Colonic mucosa (tissue), 4 donors: ENCODE measurements at regions not wholly inside any gene's neighbourhood (a gene's known extent, or its start where the extent isn't known, plus 50 kb on each side); places are given as distances from the start of the nearest gene placed in this dataset.
"Not testable (repeated sequence)": the region's sequence is repeated elsewhere in the genome, so short reads cannot be mapped to it uniquely, and the experiment has no call there.

Experiments
- DNase-seq: peaks from one replicate; pipeline ENCODE4 v3.0.0-alpha.2; 2020
- H3K27ac ChIP-seq: fragments of 200-600 bp; one replicate; pipeline ENCODE4 v1.8.0; 2021
- H3K27me3 ChIP-seq: fragments of 200-600 bp; one replicate; pipeline ENCODE4 v1.8.0; 2021
- H3K36me3 ChIP-seq: fragments of 200-600 bp; one replicate; pipeline ENCODE4 v1.8.0; 2021
- H3K4me1 ChIP-seq: fragments of 200-600 bp; one replicate; pipeline ENCODE4 v1.8.0; 2021; ENCODE audit warnings: mild to moderate bottlenecking
- H3K4me3 ChIP-seq: fragments of 200-600 bp; one replicate; pipeline ENCODE4 v1.8.0; 2021
- H3K9ac ChIP-seq, 2 donors: one replicate each; pipeline ENCODE4 v1.7.0; 2013; ENCODE audit warnings: control low read depth in 2 of 2, low read depth in 2 of 2, low read length in 2 of 2
- H3K9me3 ChIP-seq: fragments of 200-600 bp; one replicate; pipeline ENCODE4 v1.8.0; 2021
- intact Hi-C: fragments of 100-400 bp; cut with DNase I; formaldehyde crosslinking; loops from one replicate; pipeline ENCODE4 v1.14.1; 2022
- TF ChIP-seq, protein P1 (sequence below): fragments of 200-600 bp; IDR thresholded peaks from one replicate; pipeline ENCODE4 v1.8.0; 2022; ENCODE audit warnings: antibody characterized with exemption, mild to moderate bottlenecking
- donor health status: healthy.
- donor health status: DM: no; HTN: no; CAD: no.
- donor health status: DM: no; HTN: no; CAD: no.

DNA sequence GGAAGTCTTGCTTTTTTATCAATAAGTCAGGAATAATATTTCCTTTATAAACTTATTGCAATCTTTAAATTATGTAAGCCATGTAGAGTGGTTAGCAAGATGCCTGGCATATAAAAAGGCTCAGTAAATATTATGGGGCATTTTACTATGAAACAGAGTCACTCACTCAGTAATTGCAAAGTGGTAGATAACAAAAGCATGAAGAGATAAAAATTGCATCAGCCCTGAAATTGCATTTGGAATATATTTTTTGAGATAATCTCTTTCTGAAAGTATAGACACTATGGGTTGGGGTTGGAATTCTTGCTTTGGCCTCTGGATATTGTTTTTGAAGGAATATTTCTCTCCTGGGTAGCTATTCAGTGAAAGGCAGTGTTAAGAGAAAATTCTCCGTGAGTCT is 188.6 kb downstream of the JRKL start:
- TF ChIP-seq, protein P1, sequence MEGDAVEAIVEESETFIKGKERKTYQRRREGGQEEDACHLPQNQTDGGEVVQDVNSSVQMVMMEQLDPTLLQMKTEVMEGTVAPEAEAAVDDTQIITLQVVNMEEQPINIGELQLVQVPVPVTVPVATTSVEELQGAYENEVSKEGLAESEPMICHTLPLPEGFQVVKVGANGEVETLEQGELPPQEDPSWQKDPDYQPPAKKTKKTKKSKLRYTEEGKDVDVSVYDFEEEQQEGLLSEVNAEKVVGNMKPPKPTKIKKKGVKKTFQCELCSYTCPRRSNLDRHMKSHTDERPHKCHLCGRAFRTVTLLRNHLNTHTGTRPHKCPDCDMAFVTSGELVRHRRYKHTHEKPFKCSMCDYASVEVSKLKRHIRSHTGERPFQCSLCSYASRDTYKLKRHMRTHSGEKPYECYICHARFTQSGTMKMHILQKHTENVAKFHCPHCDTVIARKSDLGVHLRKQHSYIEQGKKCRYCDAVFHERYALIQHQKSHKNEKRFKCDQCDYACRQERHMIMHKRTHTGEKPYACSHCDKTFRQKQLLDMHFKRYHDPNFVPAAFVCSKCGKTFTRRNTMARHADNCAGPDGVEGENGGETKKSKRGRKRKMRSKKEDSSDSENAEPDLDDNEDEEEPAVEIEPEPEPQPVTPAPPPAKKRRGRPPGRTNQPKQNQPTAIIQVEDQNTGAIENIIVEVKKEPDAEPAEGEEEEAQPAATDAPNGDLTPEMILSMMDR, result no peak
- Histone ChIP-seq H3K9ac (no peak overlapping the region), H3K4me1 (no peaks in the 10 kb centered on the region), H3K9me3 (no peaks in the 10 kb centered on the region), H3K27ac (no peak overlapping the region), H3K36me3 (no peaks in the 10 kb centered on the region), H3K4me3 (no peak overlapping the region), H3K27me3 (no peaks in the 10 kb centered on the region)
- intact Hi-C loops, result no loop called here
- DNase-seq, result no peak

DNA sequence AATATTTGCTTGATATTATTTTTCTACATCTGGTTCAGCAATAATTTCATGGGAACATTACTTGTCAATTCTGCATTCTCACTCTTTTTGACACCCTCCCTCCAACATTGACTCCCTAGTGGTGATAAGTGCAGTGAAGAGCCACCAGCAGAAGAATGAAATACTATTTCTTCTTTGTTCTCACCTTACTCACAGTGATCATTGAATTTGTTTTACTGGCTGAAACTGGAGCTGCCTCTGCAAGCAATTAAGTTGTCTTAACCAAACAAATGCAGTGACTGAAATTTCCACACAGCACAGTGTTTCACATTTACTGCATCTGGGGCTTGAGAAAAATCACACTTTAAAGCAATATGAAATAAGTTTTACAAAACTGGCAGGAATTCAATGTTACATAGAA is 189.8 kb downstream of the JRKL start:
- no peaks in the 10 kb centered on the region for H3K36me3 ChIP-seq
- no peaks in the 10 kb centered on the region for H3K4me1 ChIP-seq
- DNase-seq, result no peak
- H3K4me3 ChIP-seq, result no peak overlapping the region
- no peak overlapping the region for H3K9ac ChIP-seq
- H3K27ac ChIP-seq, result no peak overlapping the region
- intact Hi-C loops, result no loop called here
- no peaks in the 10 kb centered on the region for H3K9me3 ChIP-seq
- TF ChIP-seq, protein P1, result no peak
- no peaks in the 10 kb centered on the region for H3K27me3 ChIP-seq

GRCh38 chr11:96580476-96581040 is 190.7 kb downstream of the JRKL start:
- no peaks in the 10 kb centered on the region for H3K9me3 ChIP-seq
- no peak overlapping the region for H3K9ac ChIP-seq
- intact Hi-C loops, result no loop called here
- H3K36me3 ChIP-seq, result no peaks in the 10 kb centered on the region
- no peak overlapping the region for H3K4me3 ChIP-seq
- DNase-seq, result no peak
- no peak overlapping the region for H3K27ac ChIP-seq
- TF ChIP-seq, protein P1, result no peak
- no peaks in the 10 kb centered on the region for H3K4me1 ChIP-seq
- H3K27me3 ChIP-seq, result no peaks in the 10 kb centered on the region

DNA sequence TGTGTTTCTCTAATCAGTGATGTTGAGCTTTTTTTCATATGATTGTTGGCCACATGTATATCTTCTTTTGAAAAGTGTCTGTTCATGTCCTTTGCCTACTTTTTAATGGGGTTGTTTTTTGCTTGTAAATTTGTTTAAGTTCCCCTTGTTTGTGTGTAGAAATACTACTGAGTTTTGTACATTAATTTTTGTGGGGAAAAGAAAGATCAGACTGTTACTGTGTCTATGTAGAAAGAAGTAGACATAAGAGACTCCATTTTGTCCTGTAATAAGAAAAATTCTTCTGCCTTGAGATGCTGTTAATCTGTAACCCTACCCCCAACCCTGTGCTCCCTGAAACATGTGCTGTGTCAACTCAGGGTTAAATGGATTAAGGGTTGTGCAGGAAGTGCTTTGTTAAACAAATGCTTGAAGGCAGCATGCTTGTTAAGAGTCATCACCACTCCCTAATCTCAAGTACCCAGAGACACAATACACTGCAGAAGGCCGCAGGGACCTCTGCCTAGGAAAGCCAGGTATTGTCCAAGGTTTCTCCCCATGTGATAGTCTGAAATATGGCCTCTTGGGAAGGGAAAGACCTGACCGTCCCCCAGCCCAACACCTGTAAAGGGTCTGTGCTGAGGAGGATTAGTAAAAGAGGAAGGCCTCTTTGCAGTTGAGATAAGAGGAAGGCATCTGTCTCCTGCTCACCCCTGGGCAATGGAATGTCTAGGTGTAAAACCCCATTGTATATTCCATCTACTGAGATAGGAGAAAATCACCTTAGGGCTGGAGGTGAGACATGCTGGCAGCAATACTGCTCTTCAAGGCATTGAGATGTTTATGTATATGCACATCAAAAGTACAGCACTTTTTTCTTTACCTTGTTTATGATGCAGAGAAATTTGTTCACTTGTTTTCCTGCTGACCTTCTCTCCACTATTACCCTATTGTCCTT is 196.4 kb downstream of the JRKL start:
- H3K4me3 ChIP-seq, H3K36me3 ChIP-seq, intact Hi-C loops, DNase-seq, H3K27me3 ChIP-seq, H3K27ac ChIP-seq, H3K9ac ChIP-seq, H3K9me3 ChIP-seq, H3K4me1 ChIP-seq: not testable (repeated sequence)

DNA sequence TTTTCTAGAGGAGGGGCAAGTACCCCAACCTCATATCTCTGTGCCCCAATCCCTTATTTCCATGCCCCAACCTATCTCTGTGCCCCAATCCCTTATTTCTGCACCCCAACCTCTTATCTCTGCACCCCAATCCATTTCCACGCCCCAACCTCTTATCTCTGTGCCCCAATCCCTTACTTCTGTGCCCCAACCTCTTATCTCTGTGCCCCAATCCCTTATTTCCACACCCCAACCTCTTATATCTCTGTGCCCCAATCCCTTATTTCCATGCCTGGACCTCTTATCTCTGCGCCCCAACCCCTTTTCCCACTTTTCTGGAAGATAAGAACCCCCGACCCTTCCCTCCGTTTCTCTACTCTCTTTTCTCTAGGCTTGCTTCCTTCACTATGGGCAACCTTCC is 199.0 kb downstream of the JRKL start:
- DNase-seq, H3K27ac ChIP-seq, H3K4me1 ChIP-seq, H3K9ac ChIP-seq, H3K4me3 ChIP-seq, H3K9me3 ChIP-seq, intact Hi-C loops, H3K27me3 ChIP-seq, H3K36me3 ChIP-seq: not testable (repeated sequence)

DNA sequence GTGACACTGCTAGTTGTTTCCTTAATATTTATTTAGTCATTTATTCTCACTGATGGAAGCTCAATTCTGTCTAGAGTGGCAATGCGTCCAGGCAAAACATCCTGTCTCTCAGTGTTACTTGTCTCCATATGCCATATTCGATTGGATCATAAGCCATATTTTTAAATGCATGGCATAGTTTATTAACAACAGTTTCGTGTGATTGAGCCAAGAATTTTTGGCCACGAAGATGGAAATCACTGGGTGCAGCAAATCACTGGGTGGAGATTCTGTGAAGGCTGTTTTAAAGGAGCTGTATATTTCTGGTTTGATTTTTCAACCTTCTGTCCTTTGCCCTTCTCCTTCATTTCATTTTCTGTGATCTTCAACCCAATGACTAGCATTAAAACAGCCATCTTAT is 205.2 kb downstream of the JRKL start:
- no peak overlapping the region for H3K4me3 ChIP-seq
- no peaks in the 10 kb centered on the region for H3K9me3 ChIP-seq
- TF ChIP-seq, protein P1, result no peak
- intact Hi-C loops, result no loop called here
- DNase-seq, result no peak
- no peak overlapping the region for H3K9ac ChIP-seq
- no peaks in the 10 kb centered on the region for H3K27me3 ChIP-seq
- no peaks in the 10 kb centered on the region for H3K36me3 ChIP-seq
- no peak overlapping the region for H3K27ac ChIP-seq
- no peaks in the 10 kb centered on the region for H3K4me1 ChIP-seq
